ENCODE measurements at regions not wholly inside any gene's neighbourhood (a gene's known extent, or its start where the extent isn't known, plus 50 kb on each side); places are given as distances from the start of the nearest gene placed in this dataset.
A peak's percentile ranks its signal among the peaks of the same experiment; 100 is the strongest.

DNA sequence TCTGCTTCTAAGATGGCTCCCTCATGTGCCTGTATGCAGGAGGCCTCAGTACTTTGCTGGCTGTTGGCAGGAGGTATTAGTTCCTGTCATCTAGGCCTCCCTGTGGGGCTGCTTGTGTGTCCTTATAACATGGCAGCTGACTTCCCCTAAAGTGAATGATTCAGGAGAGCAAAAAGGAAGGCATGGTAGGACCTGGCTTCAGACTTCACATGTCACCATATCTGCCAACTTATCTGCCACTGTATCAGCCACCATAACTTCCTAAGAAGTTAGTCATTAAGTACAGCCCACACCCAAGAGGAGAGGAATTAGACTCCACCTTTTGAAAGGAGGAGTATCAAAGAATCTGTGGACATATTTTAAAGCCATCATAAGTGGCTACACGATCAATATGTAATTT lies 122.5 kb downstream of the UCHL1 start:
- Histone ChIP-seq H3K27ac (no peak overlapping the region), H3K27me3 (ENCODE audit: insufficient read depth in 3 of 3, low read length in 2 of 3) (no peaks in the 10 kb centered on the region), H3K9me3 (peaks cover 12% of the 10 kb centered on the region), H3K4me1 (peaks cover 67% of the 10 kb centered on the region), H3K36me3 (ENCODE audit: insufficient read depth in 1 of 2, low read depth in 1 of 2) (no peaks in the 10 kb centered on the region), H3K4me3 (no peak overlapping the region)
- no peak for TF ChIP-seq CTCF (IDR thresholded peaks at IDR 0.05)
- 93 to 100% (median 98%) methylated on average over 1 of the region's 1 CpG for WGBS, 3 donors
- intact Hi-C loops (cut with DNase I) = loop anchor here in 1 of 2 donors (5.0 kb wide), 1 partner anchor 33 kb away; no protein-coding TSS in a partner anchor
- no peak for ATAC-seq
- DNase-seq = no peak

- no peak for ATAC-seq
- Histone ChIP-seq H3K4me1 (peaks cover 69% of the 10 kb centered on the region), H3K27me3 (ENCODE audit: insufficient read depth in 3 of 3, low read length in 2 of 3) (no peaks in the 10 kb centered on the region), H3K27ac (peak overlapping the region; percentile 66), H3K36me3 (ENCODE audit: insufficient read depth in 1 of 2, low read depth in 1 of 2) (no peaks in the 10 kb centered on the region), H3K9me3 (peaks cover 12% of the 10 kb centered on the region), H3K4me3 (no peak overlapping the region)
- no peak for DNase-seq
- intact Hi-C loops (cut with DNase I) = no loop called here
- TF ChIP-seq CTCF (IDR thresholded peaks at IDR 0.05) = no peak
- WGBS, 3 donors = 72 to 85% (median 74%) methylated on average over 1 of the region's 1 CpG
Measured at GRCh38 chr4:41380511-41381157, 123.9 kb downstream of the UCHL1 start.

DNA sequence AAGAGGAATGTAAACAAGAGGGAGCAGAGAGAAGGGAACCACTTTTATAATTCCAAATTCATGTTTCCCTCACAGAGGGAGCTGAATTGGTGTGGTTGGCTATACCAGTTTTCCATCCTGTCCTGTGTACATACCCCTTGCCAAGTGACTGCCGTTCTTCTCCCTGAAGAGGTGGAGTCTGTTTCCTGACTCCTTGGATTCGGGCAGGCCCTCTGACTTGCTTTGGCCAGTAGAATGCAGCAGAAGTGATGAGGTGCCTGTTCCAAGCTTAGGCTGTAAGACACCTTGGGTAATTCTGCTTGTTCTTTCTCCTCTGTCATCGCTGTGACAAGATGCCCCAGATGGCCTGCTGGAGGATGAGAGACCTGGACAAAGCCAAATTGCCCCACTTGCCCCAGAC lies 124.7 kb downstream of the UCHL1 start:
- Histone ChIP-seq H3K27me3 (ENCODE audit: insufficient read depth in 3 of 3, low read length in 2 of 3) (no peaks in the 10 kb centered on the region), H3K4me3 (no peak overlapping the region), H3K9me3 (peaks cover 12% of the 10 kb centered on the region), H3K4me1 (peaks cover 62% of the 10 kb centered on the region), H3K36me3 (ENCODE audit: insufficient read depth in 1 of 2, low read depth in 1 of 2) (no peaks in the 10 kb centered on the region), H3K27ac (peak overlapping the region; percentile 66)
- WGBS, 3 donors = 22 to 44% (median 35%) methylated on average over 3 of the region's 3 CpGs
- peak; percentile 72 to 91 (median 84) for ATAC-seq
- intact Hi-C loops (cut with DNase I) = no loop called here
- peak in 1 of 2 donors; percentile 16 for DNase-seq
- no peak for TF ChIP-seq CTCF (IDR thresholded peaks at IDR 0.05)

DNA sequence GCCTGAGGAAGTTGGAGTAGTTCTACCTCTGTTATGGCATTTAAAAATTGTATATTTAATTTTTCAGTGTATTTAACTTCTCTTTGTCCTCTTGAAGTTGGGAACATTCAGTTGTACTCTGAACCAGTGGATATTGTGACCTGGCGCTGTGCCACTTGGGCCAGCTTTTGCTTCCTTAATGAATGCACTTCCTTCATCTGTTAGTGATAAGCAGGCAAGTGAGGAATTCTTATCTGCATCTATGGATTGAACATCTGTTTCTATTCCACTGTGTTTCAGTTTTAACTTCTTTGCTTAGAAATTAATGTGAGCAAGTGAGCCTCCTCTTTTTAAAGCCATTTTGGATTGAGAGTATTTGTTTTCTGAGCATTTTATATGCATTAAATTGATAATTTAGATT lies 128.3 kb downstream of the UCHL1 start:
- WGBS, 3 donors = 65 to 70% (median 69%) methylated on average over 1 of the region's 1 CpG
- no peaks in the 10 kb centered on the region for H3K27me3 ChIP-seq (ENCODE audit: insufficient read depth in 3 of 3, low read length in 2 of 3)
- H3K36me3 ChIP-seq (ENCODE audit: insufficient read depth in 1 of 2, low read depth in 1 of 2) = no peaks in the 10 kb centered on the region
- H3K4me1 ChIP-seq = peaks cover 44% of the 10 kb centered on the region
- no peak overlapping the region for H3K27ac ChIP-seq
- ATAC-seq = no peak
- intact Hi-C loops (cut with DNase I) = no loop called here
- no peaks in the 10 kb centered on the region for H3K9me3 ChIP-seq
- no peak for TF ChIP-seq CTCF (IDR thresholded peaks at IDR 0.05)
- DNase-seq = peak; percentile 66 to 83
- H3K4me3 ChIP-seq = no peak overlapping the region

- H3K36me3 ChIP-seq (ENCODE audit: insufficient read depth in 1 of 2, low read depth in 1 of 2) = no peaks in the 10 kb centered on the region
- 90 to 95% (median 94%) methylated on average over 1 of the region's 1 CpG for WGBS, 3 donors
- no peak for TF ChIP-seq CTCF (IDR thresholded peaks at IDR 0.05)
- intact Hi-C loops (cut with DNase I) = no loop called here
- no peaks in the 10 kb centered on the region for H3K27me3 ChIP-seq (ENCODE audit: insufficient read depth in 3 of 3, low read length in 2 of 3)
- H3K27ac ChIP-seq = no peak overlapping the region
- no peak overlapping the region for H3K4me3 ChIP-seq
- DNase-seq = no peak
- ATAC-seq = no peak
- peaks cover 39% of the 10 kb centered on the region for H3K4me1 ChIP-seq
- H3K9me3 ChIP-seq = no peaks in the 10 kb centered on the region
Measured at GRCh38 chr4:41385481-41385880, 128.8 kb downstream of the UCHL1 start.

Data from psoas muscle (tissue), 7 donors.